K562 (cell line): ENCODE measurements at regions not wholly inside any gene's neighbourhood (a gene's known extent, or its start where the extent isn't known, plus 50 kb on each side); places are given as distances from the start of the nearest gene placed in this dataset.

Source experiments
- BRF1 ChIP-seq: IDR thresholded peaks from 3 replicates; pipeline ENCODE4 v1.6.1; 2011; ENCODE audit warnings: borderline replicate concordance, mild to moderate bottlenecking; ENCODE audit not compliant: insufficient read length; ENCODE audit errors: extremely low read depth
- CC2D1A ChIP-seq: fragments of 450-650 bp; IDR thresholded peaks from 2 replicates; pipeline ENCODE4 v1.6.1; 2017; ENCODE audit warnings: mild to moderate bottlenecking
- CREM ChIP-seq: IDR thresholded peaks from 2 replicates; pipeline ENCODE4 v1.6.1; 2014; ENCODE audit warnings: antibody characterized with exemption, low read depth
- E2F3 ChIP-seq: fragments of 250-450 bp; sonication (Bioruptor Pico); IDR thresholded peaks from 2 replicates; pipeline ENCODE4 v1.4.0; 2020; ENCODE audit warnings: mild to moderate bottlenecking
- E2F5 ChIP-seq: sonication (generic); formaldehyde crosslinking; IDR thresholded peaks from 2 replicates; pipeline ENCODE4 v1.8.0; 2022; ENCODE audit warnings: mild to moderate bottlenecking, missing genetic modification reagents
- EZH2 ChIP-seq: IDR thresholded peaks from 2 replicates; pipeline ENCODE4 v1.6.1; 2012; ENCODE audit warnings: low read depth, mild to moderate bottlenecking, inconsistent platforms, low read length, borderline replicate concordance
- GATA2 ChIP-seq: sonication (generic); formaldehyde crosslinking; IDR thresholded peaks from 2 replicates; pipeline ENCODE4 v1.4.0; 2020; ENCODE audit warnings: mild to moderate bottlenecking, missing genetic modification reagents
- HCFC1 ChIP-seq: IDR thresholded peaks from 2 replicates; pipeline ENCODE4 v1.6.1; 2012; ENCODE audit warnings: low read depth, low read length, improper control_type of control experiment
- HDAC1 ChIP-seq, 2 experiments: fragments of 450-650 bp; IDR thresholded peaks; 2 replicates each; pipeline ENCODE4 v1.6.1; 2016 to 2017; ENCODE audit warnings: inconsistent platforms in 1 of 2, mild to moderate bottlenecking in 1 of 2, moderate library complexity in 1 of 2
- RAD51 ChIP-seq: fragments of 450-650 bp; IDR thresholded peaks from 2 replicates; pipeline ENCODE4 v1.7.1; 2016; ENCODE audit warnings: low read depth, mild to moderate bottlenecking, borderline replicate concordance
- RFX1 ChIP-seq: fragments of 450-650 bp; IDR thresholded peaks from 2 replicates; pipeline ENCODE4 v1.6.1; 2016; ENCODE audit warnings: mild to moderate bottlenecking, moderate library complexity
- RREB1 ChIP-seq: fragments of 250-450 bp; sonication (Bioruptor Pico); IDR thresholded peaks from 2 replicates; pipeline ENCODE4 v1.4.0; 2020
- SNRNP70 ChIP-seq: fragments of 200-400 bp; formaldehyde crosslinking; optimal IDR thresholded peaks from 2 replicates; pipeline ENCODE3; 2017; ENCODE audit warnings: low read depth, low read length
- TAF1 ChIP-seq: IDR thresholded peaks from 2 replicates; pipeline ENCODE4 v1.6.1; 2011; ENCODE audit warnings: mild to moderate bottlenecking, low read length, moderate library complexity; ENCODE audit not compliant: insufficient read depth, control insufficient read depth, severe bottlenecking; ENCODE audit errors: extremely low read depth
- TFE3 ChIP-seq: fragments of 450-650 bp; formaldehyde crosslinking; IDR thresholded peaks from 2 replicates; pipeline ENCODE4 v1.4.0; 2020; ENCODE audit warnings: mild to moderate bottlenecking, mixed read lengths
- VEZF1 ChIP-seq: fragments of 200-800 bp; sonication (Bioruptor generic); IDR thresholded peaks from 2 replicates; pipeline ENCODE4 v1.6.1; 2017; ENCODE audit warnings: missing genetic modification characterization, missing compliant biosample characterization
- ZNF316 ChIP-seq: fragments of 450-650 bp; IDR thresholded peaks from 2 replicates; pipeline ENCODE4 v1.6.1; 2016
- ZNF589 ChIP-seq: fragments of 200-800 bp; sonication (Bioruptor generic); IDR thresholded peaks from 2 replicates; pipeline ENCODE4 v1.6.1; 2016; ENCODE audit warnings: low read depth, missing genetic modification characterization, missing compliant biosample characterization
- ZNF830 ChIP-seq: fragments of 250-450 bp; sonication (Bioruptor Pico); IDR thresholded peaks from 2 replicates; pipeline ENCODE4 v1.5.0; 2021; ENCODE audit warnings: mild to moderate bottlenecking

GRCh38 chrX:73943693-73944562 is 91.4 kb upstream of the XIST start (continued):
- TF ChIP-seq TFE3 (CRISPR knock-in tag) (no peak), RREB1 (CRISPR knock-in tag) (0 out of 2 replicates have a peak, but pooled peaks have one; percentile 74), CC2D1A (peak; percentile 77), HCFC1 (peak; percentile 82), VEZF1 (CRISPR knock-in tag) (peak; percentile 60), HDAC1 (IDR thresholded peaks at IDR 0.05) (peak in 1 of 2 experiments; percentile 82; a peak in 2 of 4 replicates), ZNF830 (no peak), RFX1 (peak; percentile 87), ZNF316 (peak; percentile 12; the same call in 1 of the 2 replicates), BRF1 (no peak), SNRNP70 (no peak), RAD51 (no peak), E2F5 (CRISPR knock-in tag) (no peak), CREM (peak; percentile 81), EZH2 (no peak), E2F3 (no peak), GATA2 (CRISPR knock-in tag) (no peak), ZNF589 (CRISPR knock-in tag) (peak; percentile 82; the same call in 1 of the 2 replicates), TAF1 (peak; percentile 94)
